HEK293T (cell line): ENCODE measurements at regions not wholly inside any gene's neighbourhood (a gene's known extent, or its start where the extent isn't known, plus 50 kb on each side); places are given as distances from the start of the nearest gene placed in this dataset.

ENCODE experiments used
- CTCF ChIA-PET: fragments of 350-600 bp; formaldehyde crosslinking; extraction: SDS; loops from one replicate; lab custom pipeline; 2021; ENCODE audit warnings: antibody characterized with exemption, inconsistent platforms; lab: Yijun Ruan, JAX
- POLR2A ChIA-PET: fragments of 350-600 bp; formaldehyde crosslinking; extraction: SDS; loops from one replicate; lab custom pipeline; 2020; ENCODE audit warnings: antibody characterized with exemption, inconsistent platforms; lab: Yijun Ruan, JAX
- DNase-seq: peaks from one replicate; pipeline ENCODE4 v3.0.0; 2012; ENCODE audit warnings: mixed read lengths; ENCODE audit errors: extremely low spot score
- ARNT ChIP-seq: fragments of 450-650 bp; IDR thresholded peaks from 2 replicates; pipeline ENCODE4 v1.6.1; 2017; ENCODE audit warnings: mild to moderate bottlenecking
- BHLHE40 ChIP-seq: fragments of 450-650 bp; IDR thresholded peaks from 2 replicates; pipeline ENCODE4 v1.6.1; 2016; ENCODE audit warnings: mild to moderate bottlenecking, moderate library complexity, borderline replicate concordance
- CTBP1 ChIP-seq: fragments of 450-650 bp; IDR thresholded peaks from 2 replicates; pipeline ENCODE4 v1.6.1; 2016; ENCODE audit warnings: borderline replicate concordance
- ELF4 ChIP-seq: fragments of 450-650 bp; IDR thresholded peaks from 2 replicates; pipeline ENCODE4 v1.6.1; 2017; ENCODE audit warnings: antibody characterized with exemption
- FOXA1 ChIP-seq: fragments of 450-650 bp; IDR thresholded peaks from 2 replicates; pipeline ENCODE4 v1.6.1; 2016; ENCODE audit warnings: mild to moderate bottlenecking
- FOXK2 ChIP-seq: fragments of 450-650 bp; IDR thresholded peaks from 2 replicates; pipeline ENCODE4 v1.6.1; 2016; ENCODE audit warnings: mild to moderate bottlenecking
- FOXM1 ChIP-seq: fragments of 450-650 bp; IDR thresholded peaks from 2 replicates; pipeline ENCODE4 v1.6.1; 2017; ENCODE audit warnings: mild to moderate bottlenecking, borderline replicate concordance
- HDGF ChIP-seq: fragments of 450-650 bp; IDR thresholded peaks from 2 replicates; pipeline ENCODE4 v1.6.1; 2017; ENCODE audit warnings: antibody characterized with exemption, borderline replicate concordance
- L3MBTL2 ChIP-seq: fragments of 450-650 bp; conservative IDR thresholded peaks from 2 replicates; pipeline ENCODE4 v1.6.1; 2016; ENCODE audit warnings: mild to moderate bottlenecking
- LEF1 ChIP-seq: fragments of 450-650 bp; IDR thresholded peaks from 2 replicates; pipeline ENCODE4 v1.6.1; 2017; ENCODE audit warnings: mild to moderate bottlenecking, borderline replicate concordance
- NFRKB ChIP-seq: fragments of 450-650 bp; IDR thresholded peaks from 2 replicates; pipeline ENCODE4 v1.6.1; 2016; ENCODE audit warnings: mild to moderate bottlenecking, moderate library complexity
- SP1 ChIP-seq: fragments of 450-650 bp; IDR thresholded peaks from 2 replicates; pipeline ENCODE4 v1.6.1; 2017
- SUZ12 ChIP-seq: fragments of 450-650 bp; IDR thresholded peaks from 2 replicates; pipeline ENCODE4 v1.6.1; 2016; ENCODE audit warnings: mild to moderate bottlenecking
- TARDBP ChIP-seq: fragments of 450-650 bp; IDR thresholded peaks from 2 replicates; pipeline ENCODE4 v1.6.1; 2016
- ZNF384 ChIP-seq: fragments of 450-650 bp; IDR thresholded peaks from 2 replicates; pipeline ENCODE4 v1.6.1; 2016
- TF ChIP-seq, protein P1 (sequence below): fragments of 450-650 bp; IDR thresholded peaks from 2 replicates; pipeline ENCODE4 v1.6.1; 2016

- no peak for TF ChIP-seq L3MBTL2
- TF ChIP-seq BHLHE40, result no peak
- no peak for TF ChIP-seq FOXM1
- TF ChIP-seq LEF1, result no peak
- TF ChIP-seq FOXK2, result no peak
- no peak for TF ChIP-seq ARNT
- TF ChIP-seq ELF4, result no peak
- no peak for TF ChIP-seq TARDBP
- TF ChIP-seq FOXA1, result no peak
- TF ChIP-seq, protein P1, sequence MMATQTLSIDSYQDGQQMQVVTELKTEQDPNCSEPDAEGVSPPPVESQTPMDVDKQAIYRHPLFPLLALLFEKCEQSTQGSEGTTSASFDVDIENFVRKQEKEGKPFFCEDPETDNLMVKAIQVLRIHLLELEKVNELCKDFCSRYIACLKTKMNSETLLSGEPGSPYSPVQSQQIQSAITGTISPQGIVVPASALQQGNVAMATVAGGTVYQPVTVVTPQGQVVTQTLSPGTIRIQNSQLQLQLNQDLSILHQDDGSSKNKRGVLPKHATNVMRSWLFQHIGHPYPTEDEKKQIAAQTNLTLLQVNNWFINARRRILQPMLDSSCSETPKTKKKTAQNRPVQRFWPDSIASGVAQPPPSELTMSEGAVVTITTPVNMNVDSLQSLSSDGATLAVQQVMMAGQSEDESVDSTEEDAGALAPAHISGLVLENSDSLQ, result no peak
- TF ChIP-seq NFRKB, result no peak
- TF ChIP-seq CTBP1, result no peak
- TF ChIP-seq ZNF384, result no peak
- TF ChIP-seq SUZ12, result no peak
- no peak for TF ChIP-seq SP1
- no peak for TF ChIP-seq HDGF
- ChIA-PET CTCF (interaction anchor here (0.6 kb wide), 1 partner anchor 9 kb away, joined by 3 read pairs; no protein-coding TSS in a partner anchor), POLR2A (no interaction called here)
- DNase-seq, result no peak
These were observed 67.8 kb upstream of the CITED2 start for GRCh38 chr6:139442188-139442671.

GRCh38 chr6:139439349-139439748 is 64.9 kb upstream of the CITED2 start:
- TF ChIP-seq NFRKB (no peak), ELF4 (no peak), L3MBTL2 (no peak), SP1 (no peak), HDGF (no peak), ARNT (no peak)
- TF ChIP-seq, protein P1, result no peak
- no peak for DNase-seq
- ChIA-PET CTCF (no interaction called here), POLR2A (no interaction called here)

GRCh38 chr6:139438775-139439174 is 64.3 kb upstream of the CITED2 start:
- ChIA-PET POLR2A (no interaction called here), CTCF (no interaction called here)
- DNase-seq, result no peak
- no peak for TF ChIP-seq SUZ12
- no peak for TF ChIP-seq L3MBTL2
- TF ChIP-seq ZNF384, result no peak
- TF ChIP-seq TARDBP, result no peak
- TF ChIP-seq CTBP1, result no peak
- TF ChIP-seq ELF4, result no peak
- no peak for TF ChIP-seq FOXA1
- no peak for TF ChIP-seq FOXK2
- TF ChIP-seq ARNT, result no peak
- no peak for TF ChIP-seq FOXM1

DNA sequence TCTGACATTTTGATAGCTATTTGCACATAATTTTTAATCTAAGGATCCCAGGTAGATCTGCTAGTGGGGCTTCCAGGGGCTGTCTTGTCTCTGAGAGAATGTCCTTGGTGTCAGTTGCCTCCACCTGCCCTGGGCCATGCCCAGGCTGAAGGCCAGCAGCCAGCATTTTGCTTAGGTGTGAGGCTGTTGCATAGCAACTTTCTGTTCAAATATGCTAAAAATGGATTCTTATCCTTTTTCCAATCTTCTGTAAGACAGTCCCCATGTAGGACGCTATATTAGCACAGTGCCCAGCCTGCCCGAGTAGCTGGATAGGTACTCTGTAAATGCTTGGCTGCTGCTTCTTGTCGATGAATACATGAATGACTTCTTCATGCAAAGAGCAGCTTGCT is 62.5 kb upstream of the CITED2 start:
- ChIA-PET CTCF (interaction anchor here (0.6 kb wide), 1 partner anchor 17 kb away, joined by 3 read pairs; no protein-coding TSS in a partner anchor), POLR2A (no interaction called here)
- DNase-seq, result no peak
- TF ChIP-seq ZNF384 (no peak), ELF4 (no peak), L3MBTL2 (no peak), NFRKB (no peak), HDGF (no peak), LEF1 (no peak), CTBP1 (no peak), ARNT (no peak), FOXM1 (no peak), FOXA1 (no peak), SP1 (no peak)
- TF ChIP-seq, protein P1, result no peak

- POLR2A ChIA-PET, result no interaction called here
- CTCF ChIA-PET, result interaction anchor here (0.6 kb wide), 1 partner anchor 16 kb away, joined by 3 read pairs; no protein-coding TSS in a partner anchor
- TF ChIP-seq ARNT (no peak), HDGF (no peak), NFRKB (no peak), SUZ12 (no peak), FOXM1 (no peak), FOXK2 (no peak)
- TF ChIP-seq, protein P1, result no peak
- no peak for DNase-seq
These were observed 61.9 kb upstream of the CITED2 start for GRCh38 chr6:139436200-139436956.
